NCI-H1436 treated with DMSO at 0.1 percent for 48 hours (cell line): ENCODE measurements at regions not wholly inside any gene's neighbourhood (a gene's known extent, or its start where the extent isn't known, plus 50 kb on each side); places are given as distances from the start of the nearest gene placed in this dataset.

Experiments used
- DNase-seq: peaks from one replicate; lab custom pipeline; 2025; lab: John Stamatoyannopoulos, UW

DNA sequence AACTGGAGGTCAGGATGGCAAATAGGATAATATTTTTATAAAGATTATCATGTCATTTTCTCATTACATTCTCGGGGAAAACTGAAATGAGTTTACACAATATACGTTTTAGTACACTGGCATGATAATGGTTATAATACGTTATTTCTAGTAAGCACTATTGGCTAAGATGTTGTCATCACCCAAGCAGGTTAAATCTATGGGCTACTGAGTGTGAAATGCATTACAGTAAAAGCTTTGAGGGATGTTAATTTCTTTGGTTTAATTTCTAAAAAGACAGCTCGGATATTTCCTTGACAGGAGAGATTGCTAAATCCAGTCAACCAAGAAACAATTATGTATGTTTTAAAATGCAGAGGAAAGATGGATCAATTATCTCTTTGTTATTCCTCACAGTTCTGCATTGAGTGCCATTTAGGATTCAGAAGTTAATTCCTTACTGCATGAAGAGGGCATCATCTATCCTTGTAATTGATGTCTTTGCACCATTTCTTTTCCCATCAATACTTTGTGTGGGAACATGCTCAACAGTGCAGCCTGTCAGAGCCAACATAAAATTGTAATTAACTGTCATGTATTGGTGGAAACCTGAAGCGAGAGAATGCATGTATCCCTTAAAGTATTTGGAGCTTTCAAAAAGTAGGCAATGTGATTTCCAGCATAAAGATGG lies 222.4 kb upstream of the ZP4 start:
- DNase-seq, result peak; percentile 6

DNA sequence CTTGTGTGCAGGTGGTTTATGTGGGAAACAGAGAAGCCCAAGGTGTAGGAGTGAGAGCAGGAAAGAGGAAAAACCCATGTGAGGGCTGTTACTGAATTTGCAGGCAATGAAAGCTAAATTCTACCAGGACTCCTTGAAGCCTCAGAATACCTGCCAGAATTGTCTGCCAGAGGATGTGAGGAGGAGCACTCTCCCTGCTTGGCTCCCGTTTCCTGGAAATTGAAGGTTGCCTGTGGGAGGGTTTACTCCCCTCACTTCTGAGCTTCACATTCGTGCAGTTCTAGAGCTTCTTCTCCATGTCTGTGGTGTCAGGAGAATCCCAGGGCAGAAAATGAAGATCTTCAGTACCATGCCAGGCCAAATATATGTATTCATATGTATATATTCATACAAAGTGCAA lies 220.8 kb upstream of the ZP4 start:
- DNase-seq, result no peak

DNA sequence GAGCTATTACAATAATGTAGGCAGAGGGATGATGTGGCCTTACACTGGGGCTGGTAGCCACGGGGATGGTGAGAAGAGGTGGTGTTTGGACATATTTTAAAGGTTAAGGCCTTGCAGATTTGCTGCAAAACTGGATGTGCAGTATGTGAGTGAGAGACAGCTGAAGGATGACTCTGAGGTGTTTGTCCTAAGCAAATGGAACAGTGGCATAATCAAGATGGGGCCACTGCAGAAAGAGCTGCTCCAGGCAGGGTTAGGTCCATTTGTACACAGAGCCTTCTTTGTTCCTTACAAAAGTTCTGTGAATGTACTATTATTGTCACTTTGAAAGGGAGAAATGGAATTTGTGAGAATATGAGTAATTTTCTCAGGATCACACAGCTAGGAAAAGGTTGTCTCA lies 220.4 kb upstream of the ZP4 start:
- DNase-seq, result no peak

DNA sequence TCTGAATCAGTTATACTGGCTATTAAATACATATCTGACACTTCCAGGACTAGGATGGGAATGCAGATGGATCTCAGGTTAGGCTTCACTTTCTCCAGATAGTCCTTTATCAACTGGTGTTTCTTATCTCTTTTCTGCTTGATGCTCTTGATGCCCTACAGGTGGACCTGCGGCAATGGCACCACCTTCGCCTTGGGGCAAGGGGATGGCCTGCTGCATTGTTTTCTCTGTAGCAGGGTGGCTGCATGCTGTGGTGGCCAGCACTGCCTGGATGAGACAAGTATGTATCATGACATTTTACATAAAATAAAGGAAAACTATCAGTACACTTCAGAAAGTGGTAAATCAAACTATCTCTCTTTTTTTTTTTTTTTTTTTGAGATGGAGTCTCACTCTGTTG lies 217.7 kb upstream of the ZP4 start:
- DNase-seq, result no peak

DNA sequence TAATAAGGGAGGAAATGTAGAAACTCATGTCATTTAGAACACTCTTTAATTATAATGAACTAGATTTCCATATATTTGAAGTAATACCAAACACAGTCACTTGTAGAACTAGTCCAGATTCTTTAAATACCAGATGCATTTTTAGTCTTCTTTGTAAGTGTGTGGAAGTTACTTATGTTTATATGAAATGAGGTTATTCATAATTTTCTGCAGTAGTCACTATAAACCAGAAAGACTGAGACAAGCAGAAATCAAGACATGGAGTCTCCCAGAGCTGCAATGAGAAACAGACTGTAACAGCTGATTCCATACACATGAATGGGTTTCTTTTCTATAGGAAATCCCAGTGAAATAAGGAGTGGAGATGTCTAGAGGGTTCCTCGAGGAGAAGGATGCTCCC lies 216.6 kb upstream of the ZP4 start:
- DNase-seq, result no peak

DNA sequence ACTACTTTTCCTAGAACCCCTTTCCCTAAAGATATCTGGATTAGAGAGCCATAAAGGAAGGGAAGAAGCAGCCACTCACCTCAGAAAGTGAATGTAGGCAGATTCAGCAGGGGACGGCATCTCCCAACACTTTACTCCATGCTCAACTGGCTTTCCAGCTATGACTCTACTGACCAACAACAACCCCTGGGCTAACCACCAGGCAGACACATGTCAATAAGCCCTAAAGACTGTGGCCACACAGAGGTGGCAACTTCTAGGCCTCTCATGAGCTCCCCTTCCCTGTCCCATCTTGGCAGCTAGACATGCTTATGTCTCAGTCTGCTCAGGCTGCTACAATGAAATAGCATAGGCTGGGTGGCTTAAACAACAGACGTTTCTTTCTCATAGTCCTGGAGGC lies 214.0 kb upstream of the ZP4 start:
- DNase-seq, result no peak

DNA sequence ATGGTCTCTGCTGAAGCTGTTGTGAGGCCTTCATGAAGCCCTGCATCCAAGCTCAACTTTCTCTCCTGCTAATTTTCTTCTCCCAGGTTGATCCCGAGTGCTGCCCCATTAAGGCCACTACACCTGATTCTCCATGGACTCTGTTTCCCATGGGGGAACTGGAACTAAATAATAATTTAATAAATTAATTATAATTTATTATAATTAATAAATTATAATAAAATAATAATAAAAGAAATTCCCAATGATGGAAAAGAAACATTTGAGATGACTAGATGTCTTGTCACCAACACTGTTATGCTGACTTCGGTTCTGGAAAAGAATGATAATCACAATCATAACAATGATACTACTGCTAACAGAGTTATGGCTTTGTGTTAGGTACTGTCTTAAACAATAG lies 211.2 kb upstream of the ZP4 start:
- no peak for DNase-seq

DNA sequence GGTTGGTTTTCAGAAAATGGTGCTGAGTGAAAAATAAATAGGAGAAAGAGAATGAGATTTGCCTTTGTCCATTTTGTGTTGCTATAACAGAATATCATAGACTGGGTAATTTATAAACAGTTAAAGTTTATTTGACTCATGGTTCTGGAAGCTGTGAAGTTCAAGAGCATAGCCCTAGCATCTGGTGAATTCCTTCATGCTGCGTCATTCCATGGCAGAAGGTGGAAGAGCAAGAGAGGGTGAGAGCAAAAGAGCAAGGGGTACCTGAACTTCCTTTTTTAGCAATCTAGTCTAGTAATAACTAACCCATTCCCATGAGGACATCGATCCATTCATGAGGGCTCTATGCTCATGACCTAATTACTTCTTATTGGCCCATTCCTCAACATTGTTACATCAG lies 209.1 kb upstream of the ZP4 start:
- no peak for DNase-seq

DNA sequence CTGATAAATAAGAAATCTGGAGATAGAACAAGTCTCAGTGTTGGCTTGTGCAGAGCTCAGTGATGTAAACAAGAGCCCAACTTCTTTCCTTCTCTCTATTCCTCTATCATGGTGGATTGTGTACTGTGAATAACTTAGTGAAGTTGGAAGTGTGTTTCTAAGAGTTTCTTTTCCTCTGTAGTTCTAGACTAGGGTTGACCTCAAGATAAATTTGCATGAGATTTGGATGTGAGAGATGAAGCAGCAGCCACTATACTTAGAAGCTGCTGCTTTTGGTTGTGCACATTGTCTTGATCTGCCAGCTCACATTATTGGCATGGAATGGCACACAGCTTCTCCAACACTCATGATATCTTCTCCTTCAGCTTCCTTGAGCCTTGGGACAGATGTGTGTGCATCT lies 198.9 kb upstream of the ZP4 start:
- no peak for DNase-seq

DNA sequence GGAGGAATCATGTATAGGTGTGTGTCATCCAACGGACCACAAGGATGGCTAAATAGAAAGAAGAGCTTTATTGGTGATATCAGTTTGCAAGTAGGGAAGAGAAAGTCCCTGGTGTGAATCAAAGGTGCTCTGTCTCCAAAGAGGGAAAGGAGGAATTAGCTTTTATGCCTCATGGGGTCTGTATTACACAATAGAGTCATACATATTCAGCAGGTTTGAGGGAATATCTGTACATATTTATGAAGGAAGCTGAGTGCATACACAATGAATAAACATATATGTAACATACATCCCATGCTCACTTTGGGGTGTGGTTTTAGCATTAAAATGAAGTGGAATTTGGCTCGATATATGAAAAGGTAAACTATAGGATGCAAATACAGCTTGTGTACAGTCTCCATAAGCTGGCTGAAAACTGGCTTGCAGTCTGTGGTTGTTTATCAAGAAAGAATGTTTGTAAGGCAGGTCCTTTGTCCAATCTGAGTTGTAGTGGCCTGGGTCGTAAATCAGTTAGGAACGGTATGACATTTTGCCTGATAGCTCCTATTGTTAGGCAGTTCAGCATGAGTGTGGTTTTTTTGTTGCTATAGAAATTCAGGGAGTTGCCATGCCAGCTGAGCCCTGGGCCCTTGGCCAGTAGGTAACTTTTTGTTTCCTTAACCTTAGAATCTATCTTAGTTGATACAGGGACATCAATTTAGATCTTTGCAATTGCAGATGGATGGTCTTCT lies 198.0 kb upstream of the ZP4 start:
- peak; percentile 50 for DNase-seq

DNA sequence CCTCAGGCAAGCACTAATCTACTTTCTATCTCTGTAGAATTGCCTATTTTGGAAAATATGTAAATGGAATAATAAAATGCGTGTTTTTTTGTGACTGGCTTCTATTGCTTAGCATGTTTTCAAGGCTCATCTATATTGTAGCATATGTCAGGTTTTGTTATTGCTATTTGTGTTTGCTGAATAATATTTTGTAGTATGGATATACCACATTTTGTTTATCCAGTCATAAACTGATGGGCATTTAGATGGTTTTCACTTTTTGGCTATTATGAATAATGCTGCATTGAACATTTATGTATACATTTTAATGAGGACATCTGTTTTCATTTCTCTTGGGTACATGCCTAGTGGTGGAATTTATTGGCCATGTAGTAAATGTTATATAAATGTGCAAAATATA lies 183.3 kb upstream of the ZP4 start:
- no peak for DNase-seq

DNA sequence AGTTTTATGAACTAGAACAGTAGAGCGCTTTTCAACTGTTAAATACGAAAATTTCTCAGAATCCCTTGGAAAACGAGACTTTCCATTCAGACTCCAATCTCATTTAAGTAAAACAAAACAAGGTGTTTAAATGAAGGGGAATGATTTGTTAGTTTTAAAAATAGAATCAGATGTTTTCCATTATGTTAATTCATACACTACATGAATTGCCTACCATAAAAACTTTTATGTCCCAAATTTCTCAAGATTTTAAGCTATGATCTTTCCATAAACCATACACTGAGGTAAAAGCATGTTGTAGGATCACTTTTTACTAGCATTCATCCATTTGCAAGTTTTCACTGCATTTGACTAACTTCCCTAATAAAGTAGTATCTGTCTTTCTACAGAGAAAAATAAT lies 180.3 kb upstream of the ZP4 start:
- no peak for DNase-seq

DNA sequence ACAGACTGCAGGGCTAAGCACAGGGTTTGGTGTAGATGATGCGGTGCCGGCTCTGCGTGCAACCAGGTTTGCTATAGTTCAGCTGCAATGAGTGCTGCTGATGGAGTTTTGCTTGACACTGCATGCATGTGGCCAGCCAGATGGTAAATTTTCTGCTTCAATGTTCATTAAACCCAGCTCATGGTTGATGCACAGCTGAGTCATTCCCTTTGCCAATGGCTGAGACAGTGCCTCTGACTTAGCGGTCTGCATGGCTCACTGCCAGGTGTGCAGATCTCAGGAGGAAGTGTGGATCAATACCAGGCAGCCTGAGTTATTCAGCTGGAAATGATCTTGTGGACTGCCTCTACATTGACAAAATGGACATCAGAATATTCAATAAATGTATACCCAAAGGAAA lies 172.7 kb upstream of the ZP4 start:
- no peak for DNase-seq

DNA sequence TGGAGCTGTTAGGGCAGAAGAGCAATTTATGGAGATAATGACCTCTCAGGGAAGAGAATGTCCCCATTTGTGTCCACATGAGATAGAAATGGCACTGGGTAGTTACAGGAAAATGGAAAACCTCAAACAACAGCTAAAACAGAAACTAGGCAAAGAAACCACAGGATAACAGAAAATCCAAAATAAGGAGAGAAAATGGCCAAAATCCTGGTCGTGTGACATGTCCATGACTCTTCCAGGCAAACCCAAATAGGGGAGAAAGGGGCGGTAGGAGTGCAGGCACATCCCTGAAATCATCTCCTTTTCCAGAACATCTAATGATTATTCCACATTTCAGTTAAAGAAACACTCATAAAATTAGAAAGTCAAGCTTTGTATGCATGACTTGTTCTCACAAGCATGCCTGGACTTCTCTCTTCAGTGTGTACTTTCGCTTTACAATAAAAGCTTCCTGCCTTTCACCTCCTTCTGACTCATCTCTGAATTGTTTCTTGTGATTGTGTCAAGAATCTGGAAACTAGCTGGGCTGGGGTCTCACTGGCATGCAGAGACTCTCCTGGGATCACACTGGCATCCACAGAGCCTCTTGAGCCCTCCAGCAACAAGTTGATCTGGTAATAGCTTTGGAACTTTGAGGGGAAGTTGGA lies 171.4 kb upstream of the ZP4 start:
- no peak for DNase-seq

DNA sequence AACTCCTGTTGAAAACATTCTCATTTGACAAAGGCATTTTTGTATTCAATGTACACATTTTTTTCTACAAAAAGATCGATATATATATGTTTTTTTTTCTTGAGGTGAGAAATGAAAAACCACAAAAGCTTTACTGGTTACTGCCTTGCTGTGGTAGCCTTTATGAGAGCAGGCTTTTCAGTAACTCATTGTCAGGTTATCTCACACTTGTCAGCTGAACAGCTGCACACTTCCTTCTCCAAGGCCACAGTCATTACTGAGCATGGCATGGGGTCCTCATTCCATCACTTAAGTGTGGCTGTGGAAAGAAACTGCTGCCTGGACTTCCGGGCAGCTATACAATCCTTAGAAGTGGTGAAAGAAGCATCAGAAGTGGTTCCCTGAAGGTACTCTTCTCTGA lies 169.3 kb upstream of the ZP4 start:
- DNase-seq, result no peak

DNA sequence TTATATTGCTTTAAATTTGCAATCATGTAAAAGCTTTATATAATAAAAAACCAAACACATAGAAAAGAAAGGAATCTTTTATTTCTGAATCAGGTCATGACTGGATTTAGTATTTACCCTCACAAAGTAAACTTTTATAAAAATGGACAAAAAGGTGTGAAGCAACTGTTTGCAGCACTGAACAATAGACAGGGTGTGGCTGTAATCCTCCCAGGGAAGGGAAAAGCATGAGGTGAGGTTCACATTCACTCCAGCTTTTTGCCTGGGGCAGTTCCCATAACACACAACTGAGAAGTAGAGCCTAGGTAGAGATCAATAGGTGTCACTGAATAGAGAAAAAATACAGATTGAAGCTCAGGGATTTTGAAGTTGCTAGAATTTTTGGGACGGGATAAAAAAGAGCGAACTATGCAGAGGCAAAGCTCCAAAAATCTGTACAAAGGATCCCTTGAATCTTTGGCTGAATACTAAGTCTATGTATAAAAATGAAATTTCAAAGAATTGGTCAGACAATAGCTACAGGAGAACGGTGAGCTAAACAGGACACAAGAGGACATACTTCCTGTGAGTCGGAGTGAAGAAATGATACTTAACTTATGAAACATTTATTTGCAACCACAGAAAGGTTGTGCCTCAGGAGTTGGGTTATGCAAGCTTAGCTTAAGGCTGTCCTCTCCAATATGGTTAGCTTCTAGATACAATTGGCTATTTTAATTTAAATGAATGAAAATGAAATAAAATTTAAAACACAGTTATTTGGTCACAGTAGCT lies 162.0 kb upstream of the ZP4 start:
- no peak for DNase-seq

DNA sequence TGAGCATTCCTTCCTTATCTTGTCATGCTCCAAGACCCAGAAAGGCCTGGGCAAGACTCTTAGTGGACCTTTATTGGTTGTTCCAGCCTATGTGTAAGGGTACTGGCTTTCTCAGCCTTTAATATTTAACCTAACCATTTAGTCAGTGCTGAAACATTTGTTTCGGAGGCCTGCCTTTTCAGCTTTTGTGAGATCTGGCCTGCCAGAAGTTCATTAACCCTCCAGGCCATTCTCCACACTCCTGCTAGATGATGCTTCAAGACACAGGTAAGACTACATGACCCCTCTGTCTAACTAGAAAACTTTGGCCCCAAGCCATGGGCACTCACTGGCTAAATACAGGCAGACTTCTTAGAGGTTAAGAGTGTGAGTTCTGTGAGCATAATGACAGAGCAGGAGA lies 138.4 kb upstream of the ZP4 start:
- DNase-seq, result no peak

DNA sequence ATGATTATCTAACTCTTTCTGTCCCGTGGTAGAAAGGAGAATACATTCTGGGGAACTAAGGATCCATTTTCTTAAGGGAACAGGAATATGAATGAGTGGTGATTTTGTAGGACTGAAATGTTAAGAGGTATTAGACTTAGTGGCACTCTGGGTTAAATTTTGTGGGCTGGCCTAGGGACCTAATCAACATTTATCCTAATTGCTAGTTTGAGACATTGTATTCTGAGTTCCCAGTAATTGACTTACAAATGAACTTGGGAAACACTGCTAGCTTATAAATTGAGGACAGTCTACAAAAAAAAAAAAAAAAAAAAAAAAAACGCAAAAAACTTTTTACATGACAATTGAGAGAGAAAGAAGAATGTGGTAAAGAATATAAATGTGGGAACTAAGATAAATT lies 136.6 kb upstream of the ZP4 start:
- DNase-seq, result no peak

DNA sequence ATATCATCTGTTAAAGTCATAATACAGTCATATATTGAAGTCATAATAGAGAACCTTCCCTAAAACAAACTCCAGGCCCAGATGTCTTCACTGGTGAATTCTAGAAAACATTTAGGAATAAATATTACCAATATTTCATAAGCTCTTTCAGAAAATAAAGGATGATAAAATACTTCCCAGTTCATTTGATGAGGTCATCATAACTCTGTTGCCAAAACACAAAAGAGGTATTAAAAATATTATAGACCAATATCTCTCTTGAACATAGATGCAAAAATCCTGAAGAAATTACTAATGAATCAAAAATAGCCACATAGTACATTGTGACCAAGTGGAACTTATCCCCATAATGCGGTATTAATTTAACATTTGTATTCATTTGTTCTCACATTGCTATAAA lies 132.4 kb upstream of the ZP4 start:
- no peak for DNase-seq

DNA sequence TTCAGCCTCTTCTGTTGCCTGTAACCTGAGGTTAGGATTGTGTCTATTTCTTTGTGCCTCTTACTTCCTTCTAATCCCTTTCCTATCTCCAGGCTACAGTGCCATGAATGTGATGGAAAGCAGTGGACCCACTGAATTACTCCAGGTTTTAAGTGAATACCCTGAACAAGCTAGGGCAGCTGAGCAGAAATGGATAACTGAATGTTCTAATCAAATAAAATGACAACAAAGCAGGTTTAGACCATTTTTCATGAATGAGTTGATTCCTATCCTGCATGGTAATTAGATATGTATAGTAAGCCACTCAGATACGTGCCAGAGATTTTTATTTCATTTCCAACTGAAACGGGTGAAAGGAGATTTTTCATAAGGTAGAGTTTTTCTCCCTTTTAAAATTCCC lies 127.5 kb upstream of the ZP4 start:
- no peak for DNase-seq

DNA sequence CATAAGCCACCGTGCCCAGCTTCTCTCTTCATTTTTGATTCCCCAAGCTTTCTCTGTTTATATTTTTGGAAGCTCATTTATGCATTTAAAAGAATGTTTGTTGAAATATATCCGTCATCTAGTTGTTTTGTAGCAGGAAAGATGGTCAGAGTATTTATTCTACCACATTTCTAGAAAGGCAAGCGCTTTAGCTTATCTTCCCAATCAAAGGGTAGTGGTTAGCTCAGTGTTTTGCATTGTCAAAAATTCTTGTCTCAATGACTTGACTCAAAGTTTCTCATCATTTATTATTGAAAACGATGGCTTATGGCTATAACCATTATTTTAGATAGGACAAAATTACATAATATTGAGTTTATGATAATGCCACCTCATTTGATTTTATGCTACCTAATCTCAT lies 116.1 kb upstream of the ZP4 start:
- DNase-seq, result no peak

DNA sequence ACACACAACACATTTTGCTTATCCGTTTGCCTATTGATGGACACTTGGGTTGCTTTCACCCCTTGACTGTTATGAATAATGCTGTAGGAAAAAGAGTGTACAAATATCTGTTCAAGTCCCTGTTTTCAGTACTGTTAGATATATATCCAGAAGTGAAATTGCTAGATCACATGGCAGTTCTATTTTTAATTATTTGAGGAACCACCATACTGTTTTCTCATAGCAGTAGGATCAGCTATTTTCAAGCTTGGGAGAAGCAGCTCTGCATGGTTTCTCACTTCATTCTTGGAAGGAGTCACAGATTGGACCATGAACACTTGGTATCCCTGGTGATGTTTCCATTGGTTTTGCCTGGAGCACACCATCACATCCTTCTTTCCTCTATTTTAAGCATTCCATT lies 114.4 kb upstream of the ZP4 start:
- no peak for DNase-seq

DNA sequence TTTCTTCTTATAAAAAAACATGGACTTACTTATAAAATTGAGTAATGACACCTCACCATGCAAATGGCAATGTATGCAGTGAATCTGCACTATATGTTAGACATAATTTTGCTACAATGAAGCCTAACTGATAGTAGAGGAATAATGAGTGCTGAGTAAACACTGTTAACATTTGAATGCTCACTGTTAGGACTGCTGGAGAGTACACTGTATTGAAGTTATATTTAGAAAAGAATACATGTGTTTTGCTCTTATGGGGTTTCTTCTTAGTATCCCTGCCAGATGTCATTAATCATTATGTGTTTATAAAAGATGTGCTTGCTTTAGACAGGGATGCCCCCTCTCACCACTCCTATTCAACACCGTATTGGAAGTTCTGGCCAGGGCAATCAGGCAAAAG lies 111.1 kb upstream of the ZP4 start:
- peak; percentile 54 for DNase-seq
